ENCODE measurements at regions not wholly inside any gene's neighbourhood (a gene's known extent, or its start where the extent isn't known, plus 50 kb on each side); places are given as distances from the start of the nearest gene placed in this dataset.
A peak's percentile ranks its signal among the peaks of the same experiment; 100 is the strongest.

- no peak for DNase-seq (ENCODE audit: low read depth)
- H3K4me3 ChIP-seq (ENCODE audit: low read depth, low read length), result no peak overlapping the region
- TF ChIP-seq, protein P1, sequence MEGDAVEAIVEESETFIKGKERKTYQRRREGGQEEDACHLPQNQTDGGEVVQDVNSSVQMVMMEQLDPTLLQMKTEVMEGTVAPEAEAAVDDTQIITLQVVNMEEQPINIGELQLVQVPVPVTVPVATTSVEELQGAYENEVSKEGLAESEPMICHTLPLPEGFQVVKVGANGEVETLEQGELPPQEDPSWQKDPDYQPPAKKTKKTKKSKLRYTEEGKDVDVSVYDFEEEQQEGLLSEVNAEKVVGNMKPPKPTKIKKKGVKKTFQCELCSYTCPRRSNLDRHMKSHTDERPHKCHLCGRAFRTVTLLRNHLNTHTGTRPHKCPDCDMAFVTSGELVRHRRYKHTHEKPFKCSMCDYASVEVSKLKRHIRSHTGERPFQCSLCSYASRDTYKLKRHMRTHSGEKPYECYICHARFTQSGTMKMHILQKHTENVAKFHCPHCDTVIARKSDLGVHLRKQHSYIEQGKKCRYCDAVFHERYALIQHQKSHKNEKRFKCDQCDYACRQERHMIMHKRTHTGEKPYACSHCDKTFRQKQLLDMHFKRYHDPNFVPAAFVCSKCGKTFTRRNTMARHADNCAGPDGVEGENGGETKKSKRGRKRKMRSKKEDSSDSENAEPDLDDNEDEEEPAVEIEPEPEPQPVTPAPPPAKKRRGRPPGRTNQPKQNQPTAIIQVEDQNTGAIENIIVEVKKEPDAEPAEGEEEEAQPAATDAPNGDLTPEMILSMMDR (IDR thresholded peaks at IDR 0.05; ENCODE audit: low read depth, low read length), result no peak
- TF ChIP-seq MYC (IDR thresholded peaks at IDR 0.05; ENCODE audit: low read depth, low read length), result no peak
- TF ChIP-seq, protein P2, sequence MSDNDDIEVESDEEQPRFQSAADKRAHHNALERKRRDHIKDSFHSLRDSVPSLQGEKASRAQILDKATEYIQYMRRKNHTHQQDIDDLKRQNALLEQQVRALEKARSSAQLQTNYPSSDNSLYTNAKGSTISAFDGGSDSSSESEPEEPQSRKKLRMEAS (IDR thresholded peaks at IDR 0.05; ENCODE audit: low read depth, low read length), result no peak
Observed at GRCh38 chr5:6184481-6184880, 193.9 kb downstream of the MED10 start.

GRCh38 chr5:6183391-6184390 lies 194.7 kb downstream of the MED10 start:
- H3K4me3 ChIP-seq (ENCODE audit: low read depth, low read length), result no peak overlapping the region
- TF ChIP-seq, protein P2 (IDR thresholded peaks at IDR 0.05; ENCODE audit: low read depth, low read length), result no peak
- no peak for TF ChIP-seq POLR2A (IDR thresholded peaks at IDR 0.05; ENCODE audit: extremely low read depth, insufficient read length)
- no peak for TF ChIP-seq MYC (IDR thresholded peaks at IDR 0.05; ENCODE audit: low read depth, low read length)
- TF ChIP-seq, protein P1 (IDR thresholded peaks at IDR 0.05; ENCODE audit: low read depth, low read length), result no peak
- peak; percentile 21 for DNase-seq (ENCODE audit: low read depth)

DNA sequence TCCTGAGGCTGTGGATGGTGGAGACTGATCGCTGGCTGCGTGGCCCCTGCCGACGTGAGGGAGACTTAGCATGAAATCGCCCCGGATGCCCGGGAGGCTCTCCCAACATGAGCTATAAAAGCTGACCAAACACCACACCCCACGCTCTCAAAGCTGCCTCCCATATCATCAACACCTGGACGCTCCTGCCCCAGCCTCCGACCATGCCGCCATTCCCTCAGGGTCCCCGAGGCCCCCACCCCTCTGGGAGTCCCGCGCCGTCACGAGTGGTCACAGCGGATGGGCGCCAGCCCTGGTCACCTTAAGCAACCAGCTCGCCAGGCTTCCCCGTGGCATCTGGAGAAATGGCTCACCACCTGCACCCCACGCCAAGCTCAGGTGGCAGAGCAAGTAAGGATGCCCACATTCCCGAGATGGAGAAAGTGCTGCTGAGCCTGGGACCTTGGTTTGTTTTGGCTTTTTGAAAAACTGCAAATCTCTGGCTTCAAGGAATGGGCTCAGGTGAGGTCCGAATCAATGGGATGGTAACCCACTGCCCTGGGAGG lies 196.0 kb downstream of the MED10 start:
- TF ChIP-seq, protein P1 (IDR thresholded peaks at IDR 0.05; ENCODE audit: low read depth, low read length), result no peak
- no peak for TF ChIP-seq POLR2A (IDR thresholded peaks at IDR 0.05; ENCODE audit: extremely low read depth, insufficient read length)
- TF ChIP-seq MYC (IDR thresholded peaks at IDR 0.05; ENCODE audit: low read depth, low read length), result no peak
- TF ChIP-seq, protein P2 (IDR thresholded peaks at IDR 0.05; ENCODE audit: low read depth, low read length), result no peak
- no peak overlapping the region for H3K4me3 ChIP-seq (ENCODE audit: low read depth, low read length)
- no peak for DNase-seq (ENCODE audit: low read depth)

- H3K4me3 ChIP-seq (ENCODE audit: low read depth, low read length), result no peak overlapping the region
- TF ChIP-seq MYC (IDR thresholded peaks at IDR 0.05; ENCODE audit: low read depth, low read length) (no peak), POLR2A (IDR thresholded peaks at IDR 0.05; ENCODE audit: extremely low read depth, insufficient read length) (no peak)
- DNase-seq (ENCODE audit: low read depth), result no peak
Observed at GRCh38 chr5:6181871-6182270, 196.5 kb downstream of the MED10 start.

GRCh38 chr5:6181147-6181729 lies 197.1 kb downstream of the MED10 start:
- H3K4me3 ChIP-seq (ENCODE audit: low read depth, low read length), result no peak overlapping the region
- TF ChIP-seq, protein P2 (IDR thresholded peaks at IDR 0.05; ENCODE audit: low read depth, low read length), result no peak
- TF ChIP-seq MYC (IDR thresholded peaks at IDR 0.05; ENCODE audit: low read depth, low read length) (no peak), POLR2A (IDR thresholded peaks at IDR 0.05; ENCODE audit: extremely low read depth, insufficient read length) (no peak)
- TF ChIP-seq, protein P1 (IDR thresholded peaks at IDR 0.05; ENCODE audit: low read depth, low read length), result no peak
- no peak for DNase-seq (ENCODE audit: low read depth)

Data from NB4 (cell line).